ENCODE measurements at regions not wholly inside any gene's neighbourhood (a gene's known extent, or its start where the extent isn't known, plus 50 kb on each side); places are given as distances from the start of the nearest gene placed in this dataset.
A peak's percentile ranks its signal among the peaks of the same experiment; 100 is the strongest.

DNA sequence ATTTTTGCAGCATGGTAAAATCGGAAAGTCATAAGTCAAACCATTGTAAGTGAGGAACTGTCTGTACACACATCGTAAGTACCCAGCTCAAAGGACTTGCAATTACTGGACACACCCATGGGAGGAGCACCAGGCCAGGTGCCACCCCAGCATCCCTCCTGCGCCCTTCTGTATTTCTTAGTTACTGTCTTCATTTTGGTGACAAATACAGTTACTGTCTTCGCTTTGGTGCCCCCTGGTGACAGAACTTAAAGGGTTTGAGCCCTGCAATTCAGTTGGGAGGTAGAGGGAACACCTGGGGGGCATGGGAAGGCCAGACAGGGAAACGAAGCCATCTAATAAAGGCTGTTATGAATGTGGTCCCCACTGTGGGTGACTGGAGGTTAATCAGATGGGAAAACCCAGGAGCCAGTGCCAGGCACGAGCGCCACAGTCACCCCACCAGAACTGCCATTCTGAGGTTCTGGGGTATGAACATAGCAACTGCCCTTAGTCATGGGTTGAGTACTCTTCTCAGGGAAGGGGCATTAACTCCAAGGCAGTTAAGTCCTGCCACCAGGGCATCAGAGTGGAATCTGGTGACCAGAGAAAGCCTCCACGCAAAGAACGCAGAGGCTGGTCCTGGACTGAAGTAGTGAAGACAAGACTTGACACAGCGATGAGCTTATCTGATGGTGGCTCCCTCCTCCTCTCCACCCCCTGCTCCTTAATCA, 612.9 kb downstream of the PTPRU start:
- DNase-seq, result peak in 39 of 42 donors; percentile 7 to 81 (median 51)
- intact Hi-C loops (cut with DNase I), result no loop called here

DNA sequence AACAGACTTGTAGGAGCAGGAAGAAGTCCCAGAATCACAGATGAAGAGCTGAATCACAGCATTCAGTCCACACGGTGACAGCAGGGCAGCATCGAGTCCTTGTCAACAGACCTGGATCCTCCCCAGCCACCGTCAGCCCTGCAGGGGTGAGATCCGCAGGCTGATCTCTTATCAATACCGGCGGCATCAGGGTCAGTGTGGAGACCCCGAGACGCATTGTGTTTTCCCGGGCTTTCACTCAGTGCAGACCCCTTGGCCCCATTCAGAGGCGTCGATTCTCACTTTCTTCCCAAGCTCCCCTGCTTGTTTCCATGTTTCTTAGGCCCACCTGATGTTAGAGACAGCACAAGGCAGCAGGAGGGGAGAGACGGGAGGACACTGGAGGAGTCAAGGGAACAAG, 609.6 kb downstream of the PTPRU start:
- no peak for DNase-seq
- intact Hi-C loops (cut with DNase I), result no loop called here

DNA sequence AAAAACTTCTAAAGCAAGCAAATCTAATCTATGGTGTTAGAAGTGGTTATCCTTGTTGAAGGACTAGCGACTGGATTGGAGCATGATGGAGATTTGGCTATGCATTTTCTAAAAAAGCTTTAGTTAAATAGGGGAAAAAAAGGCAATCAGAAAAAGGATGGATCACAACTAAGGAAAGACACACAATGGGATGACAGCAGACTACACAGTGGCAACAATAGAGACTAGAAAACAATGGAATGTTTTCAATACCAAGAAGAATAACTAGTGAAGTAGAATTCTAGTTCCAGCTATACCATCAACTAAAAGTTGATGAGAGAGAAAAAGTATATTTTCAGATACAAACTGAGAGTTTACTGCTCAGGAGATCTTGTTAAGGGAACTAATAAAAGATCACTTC, 605.8 kb downstream of the PTPRU start:
- no peak for DNase-seq
- intact Hi-C loops (cut with DNase I), result no loop called here

DNA sequence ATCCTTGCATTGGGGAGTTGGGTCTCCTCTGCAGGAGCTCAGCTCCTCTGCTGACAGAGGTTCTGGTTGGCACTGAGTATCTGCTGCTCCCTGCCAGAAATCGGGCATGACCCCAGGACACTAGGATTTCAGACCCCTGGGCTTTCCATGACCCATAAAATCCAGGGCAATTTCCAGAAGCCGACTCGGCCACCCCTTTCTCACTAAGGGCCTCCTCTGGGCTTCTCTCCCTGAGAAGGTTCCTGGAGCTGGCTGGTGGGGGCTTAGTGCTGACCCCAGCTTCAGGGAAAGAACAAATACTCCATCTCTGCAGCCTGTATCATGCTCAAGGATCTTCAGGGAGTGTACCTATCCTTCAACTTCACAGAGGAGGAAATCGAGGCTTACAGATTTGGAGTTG, 603.4 kb downstream of the PTPRU start:
- intact Hi-C loops (cut with DNase I), result no loop called here
- DNase-seq, result peak in 1 of 42 donors; percentile 20

DNA sequence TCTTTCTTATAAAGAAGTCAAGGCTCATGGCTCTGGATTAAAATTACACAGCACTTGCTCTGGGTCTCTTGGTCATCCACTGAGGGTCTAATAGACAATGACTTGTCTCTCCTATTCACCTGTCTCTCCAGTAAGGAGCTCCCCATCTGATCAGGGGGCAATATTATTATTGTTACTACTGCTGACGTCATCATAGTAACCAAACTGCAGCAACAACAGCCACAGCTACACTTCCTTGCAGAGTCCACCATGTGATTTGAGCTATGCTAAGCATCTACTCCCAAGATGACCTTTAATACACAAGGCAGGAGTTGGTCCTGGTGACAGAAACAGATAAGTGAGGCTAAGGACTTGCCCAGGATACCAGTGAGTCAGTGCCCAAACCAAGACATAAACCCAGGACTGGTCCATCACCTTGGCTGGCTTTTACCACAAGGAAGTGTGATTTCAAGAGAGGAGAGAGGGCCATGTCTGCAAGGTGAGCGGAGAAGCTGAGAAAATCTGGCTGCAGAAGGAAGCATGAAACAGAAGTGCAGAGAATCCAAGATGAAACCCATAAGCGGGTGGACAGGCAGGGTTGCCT, 602.5 kb downstream of the PTPRU start:
- intact Hi-C loops (cut with DNase I), result no loop called here
- peak in 1 of 42 donors; percentile 2 for DNase-seq

DNA sequence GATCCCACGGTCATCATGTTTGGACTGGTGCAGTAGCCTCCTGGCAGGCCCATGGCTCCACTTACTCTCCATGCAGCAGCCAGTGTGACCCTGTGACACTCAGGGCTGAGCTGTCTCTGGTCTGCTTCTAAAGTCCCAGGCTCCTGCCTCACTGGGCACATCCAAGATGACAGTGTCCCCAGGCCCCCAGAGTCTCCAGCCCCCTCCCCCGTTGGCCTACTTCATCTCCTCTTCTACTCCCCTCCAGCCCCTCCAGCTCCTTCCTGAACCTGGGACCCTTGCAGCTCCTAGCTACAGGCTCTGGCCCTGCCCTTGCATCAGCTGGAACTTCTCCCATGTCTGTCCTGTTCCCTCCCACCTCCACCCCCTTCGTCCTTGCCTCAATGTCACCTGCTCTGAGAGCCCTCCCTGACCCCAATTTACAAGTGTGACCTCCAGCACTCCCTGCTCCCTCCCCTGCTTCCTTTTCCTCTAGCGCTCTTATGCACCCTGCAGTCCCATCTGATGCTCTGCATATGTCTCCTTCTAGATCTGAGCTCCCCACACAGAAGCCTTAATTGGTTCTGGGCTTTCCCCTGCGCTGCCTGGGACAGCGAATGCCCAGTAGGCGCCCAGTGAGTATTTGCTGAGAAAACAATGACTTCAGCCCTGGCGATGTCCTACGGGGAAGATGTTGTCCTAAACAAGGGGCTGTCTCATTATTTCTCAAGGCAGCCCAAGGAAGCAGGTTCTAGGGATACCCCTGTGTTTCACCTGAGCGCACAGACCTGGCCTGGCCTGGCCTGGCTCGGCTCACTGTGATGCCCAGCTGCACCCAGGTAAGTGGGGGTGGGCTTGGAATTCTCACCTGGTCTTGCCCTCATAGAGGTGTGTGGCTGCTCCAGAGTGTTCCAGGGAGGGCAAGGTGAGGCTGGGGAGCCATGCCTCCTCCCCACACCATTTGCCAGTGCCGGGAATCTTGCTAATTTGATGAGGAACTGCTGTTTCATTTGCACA, 600.6 kb downstream of the PTPRU start:
- peak in 1 of 42 donors; percentile 22 for DNase-seq
- intact Hi-C loops (cut with DNase I), result no loop called here

DNA sequence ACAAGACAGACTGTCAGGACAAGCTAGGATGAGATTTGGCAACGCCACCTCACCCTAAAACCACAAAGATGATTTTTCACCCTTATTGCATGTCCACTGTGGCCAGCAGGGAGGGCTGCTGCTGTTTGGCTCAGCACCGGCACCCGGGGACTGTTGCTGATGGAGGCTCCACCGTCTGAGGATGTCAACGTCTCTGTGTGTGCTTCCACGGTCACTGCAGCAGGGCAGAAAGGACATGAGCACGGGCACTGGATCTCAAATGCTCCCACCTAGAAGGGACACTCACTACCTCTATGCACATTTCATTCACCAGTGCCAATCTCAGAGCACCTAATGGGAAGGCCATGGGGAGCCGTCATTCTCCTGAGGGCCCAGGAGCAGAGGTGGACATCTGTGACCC, 599.6 kb downstream of the PTPRU start:
- intact Hi-C loops (cut with DNase I), result no loop called here
- peak in 1 of 42 donors; percentile 33 for DNase-seq

DNA sequence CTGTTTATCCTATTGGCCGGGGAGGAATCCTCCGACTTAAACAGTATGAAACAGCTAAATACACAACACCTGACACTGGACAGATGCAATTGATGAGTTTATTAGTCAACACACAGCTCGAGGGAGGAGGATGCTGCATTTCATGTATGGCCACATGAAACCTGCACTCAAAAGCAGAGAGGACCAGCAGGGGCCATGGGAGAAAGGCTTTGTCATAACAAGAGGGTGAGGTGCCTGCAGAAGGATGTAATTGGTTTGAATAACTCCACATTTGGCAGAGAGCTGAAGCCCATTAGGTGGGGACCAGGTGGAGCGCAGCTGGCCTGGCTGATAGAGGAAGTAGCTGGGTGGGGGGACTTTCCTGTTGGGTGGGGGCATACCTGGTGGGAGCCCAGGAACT, 599.1 kb downstream of the PTPRU start:
- intact Hi-C loops (cut with DNase I), result no loop called here
- DNase-seq, result peak in 1 of 42 donors; percentile 12

DNA sequence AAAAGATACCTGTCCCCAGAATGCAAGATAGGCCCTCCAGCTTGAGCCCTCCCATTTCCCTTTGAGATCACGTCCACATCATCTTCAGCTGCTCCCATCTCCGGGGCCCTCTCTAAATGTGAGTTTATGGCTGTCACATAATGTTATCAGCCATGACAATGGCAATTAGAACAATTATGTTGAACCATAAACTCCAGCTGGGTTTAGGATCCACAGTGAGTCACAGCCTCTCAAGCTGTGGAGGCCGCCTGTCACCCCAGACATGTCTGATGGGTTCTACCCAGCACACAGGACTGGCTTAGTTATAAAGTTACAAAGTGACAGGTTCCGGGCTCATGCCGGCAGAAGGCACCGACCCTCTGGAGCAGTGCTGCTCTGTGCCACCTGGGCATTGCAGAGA, 597.3 kb downstream of the PTPRU start:
- DNase-seq, result peak in 3 of 42 donors; percentile 5 to 24 (median 12)
- intact Hi-C loops (cut with DNase I), result no loop called here

DNA sequence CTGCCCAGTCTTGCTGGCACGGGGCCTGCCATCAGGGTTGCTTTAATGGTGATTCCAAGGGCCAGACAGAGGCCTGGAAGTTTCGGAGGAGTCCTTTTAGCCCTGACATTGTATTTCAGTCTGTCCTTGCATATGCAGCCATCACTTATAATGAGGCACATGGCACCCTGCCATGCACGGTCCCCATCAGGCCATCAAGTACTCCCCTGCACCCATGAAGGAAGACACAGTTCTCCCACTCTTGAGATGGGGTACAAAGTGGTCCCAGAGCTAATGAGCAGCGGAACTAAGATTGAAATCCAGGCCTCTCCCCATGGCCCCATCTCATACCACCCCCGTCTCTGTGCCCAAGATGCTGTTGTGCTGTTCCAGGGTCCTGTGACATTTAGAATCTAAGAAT, 596.6 kb downstream of the PTPRU start:
- peak in 2 of 42 donors; percentile 11 to 31 for DNase-seq
- intact Hi-C loops (cut with DNase I), result no loop called here

DNA sequence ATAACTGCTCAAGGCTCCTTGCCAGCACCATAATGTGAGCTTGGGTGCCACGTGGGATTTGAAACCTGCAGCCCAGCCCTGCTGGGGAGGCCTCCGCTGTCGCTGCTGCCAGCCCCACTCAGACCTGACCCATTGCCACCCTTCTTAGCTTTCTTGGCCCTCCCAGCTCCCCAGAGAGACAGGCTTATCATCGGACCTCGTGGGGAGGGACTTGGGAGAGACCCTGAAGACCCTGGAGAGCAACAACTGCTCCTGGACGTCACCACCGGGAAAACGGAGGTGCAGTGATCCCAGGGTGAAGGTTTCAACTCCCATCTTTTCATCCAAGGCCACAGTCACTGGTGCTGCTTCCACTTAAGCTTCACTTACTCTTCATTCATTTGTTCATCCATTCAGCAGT, 596.1 kb downstream of the PTPRU start:
- peak in 3 of 42 donors; percentile 2 to 39 (median 26) for DNase-seq
- intact Hi-C loops (cut with DNase I), result no loop called here

DNA sequence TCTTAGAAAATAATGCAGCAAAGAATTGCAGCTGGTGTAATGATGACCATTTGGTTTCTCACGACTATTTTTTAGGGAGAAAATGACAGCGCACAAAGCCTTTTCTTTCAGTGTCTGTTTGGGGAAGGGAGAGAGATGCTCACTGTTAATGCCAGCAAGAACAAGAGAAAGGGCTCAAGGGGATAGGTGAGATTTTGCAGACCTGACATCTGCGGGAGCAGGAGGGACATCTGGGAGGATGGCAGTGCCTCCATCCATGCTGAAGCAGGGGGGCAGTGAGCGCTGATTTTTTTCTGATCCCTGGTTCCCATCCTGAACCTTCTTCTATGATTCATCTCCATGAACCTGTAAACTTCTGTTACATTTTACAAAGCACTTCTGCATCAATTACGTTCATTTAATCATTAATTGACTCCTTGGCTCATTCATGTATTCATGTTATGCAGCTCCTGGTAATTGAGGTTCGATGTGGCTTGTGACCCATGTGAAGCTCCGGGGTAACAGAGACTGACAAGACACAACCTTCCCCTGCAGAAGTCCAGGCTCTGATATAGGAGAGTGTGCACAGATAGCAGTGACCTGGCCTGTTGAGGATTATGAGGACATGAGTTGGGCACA, 595.3 kb downstream of the PTPRU start:
- intact Hi-C loops (cut with DNase I), result no loop called here

DNA sequence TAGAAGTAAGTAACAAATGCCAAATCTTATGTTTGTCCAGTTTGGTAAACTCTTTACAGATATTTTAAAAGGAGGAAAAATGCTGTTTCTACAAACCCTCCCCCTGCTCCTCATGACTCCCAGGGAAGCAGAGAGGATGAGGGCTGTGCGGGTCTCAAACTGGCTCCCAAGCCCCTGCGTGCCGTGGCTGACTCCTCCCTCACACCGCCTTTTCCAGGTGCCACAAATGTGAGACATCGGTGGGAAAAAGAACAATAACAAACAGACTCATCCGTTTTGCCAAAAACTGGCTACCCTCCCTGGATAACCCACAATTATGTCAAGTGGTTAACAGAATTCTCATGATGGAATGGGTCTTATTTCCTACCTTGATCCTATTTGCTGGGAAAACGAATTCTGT, 594.6 kb downstream of the PTPRU start:
- DNase-seq, result peak in 1 of 42 donors; percentile 32
- intact Hi-C loops (cut with DNase I), result no loop called here

More for the DNA sequence above, 595.3 kb downstream of the PTPRU start:
- peak in 1 of 42 donors; percentile 25 for DNase-seq

DNA sequence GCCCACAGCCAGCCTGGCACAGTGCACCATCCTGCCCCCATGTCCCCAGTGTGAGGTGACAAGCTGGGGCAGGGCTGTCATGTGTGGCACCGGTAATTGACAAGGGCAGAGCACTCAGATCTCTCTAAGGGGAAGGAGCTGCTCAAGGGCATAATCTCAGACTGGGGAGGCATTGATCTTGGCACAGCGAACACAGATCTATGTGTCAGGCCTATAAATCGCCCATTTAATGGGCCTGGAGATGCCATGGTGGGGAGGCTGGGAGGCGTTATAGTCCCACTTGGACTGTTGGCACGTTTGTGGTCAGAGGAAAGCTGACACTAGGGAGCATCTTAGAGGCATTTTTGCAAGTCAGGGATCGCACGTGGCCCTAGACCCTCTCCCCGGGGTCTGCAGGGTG, 594.1 kb downstream of the PTPRU start:
- intact Hi-C loops (cut with DNase I), result no loop called here
- peak in 1 of 42 donors; percentile 4 for DNase-seq

DNA sequence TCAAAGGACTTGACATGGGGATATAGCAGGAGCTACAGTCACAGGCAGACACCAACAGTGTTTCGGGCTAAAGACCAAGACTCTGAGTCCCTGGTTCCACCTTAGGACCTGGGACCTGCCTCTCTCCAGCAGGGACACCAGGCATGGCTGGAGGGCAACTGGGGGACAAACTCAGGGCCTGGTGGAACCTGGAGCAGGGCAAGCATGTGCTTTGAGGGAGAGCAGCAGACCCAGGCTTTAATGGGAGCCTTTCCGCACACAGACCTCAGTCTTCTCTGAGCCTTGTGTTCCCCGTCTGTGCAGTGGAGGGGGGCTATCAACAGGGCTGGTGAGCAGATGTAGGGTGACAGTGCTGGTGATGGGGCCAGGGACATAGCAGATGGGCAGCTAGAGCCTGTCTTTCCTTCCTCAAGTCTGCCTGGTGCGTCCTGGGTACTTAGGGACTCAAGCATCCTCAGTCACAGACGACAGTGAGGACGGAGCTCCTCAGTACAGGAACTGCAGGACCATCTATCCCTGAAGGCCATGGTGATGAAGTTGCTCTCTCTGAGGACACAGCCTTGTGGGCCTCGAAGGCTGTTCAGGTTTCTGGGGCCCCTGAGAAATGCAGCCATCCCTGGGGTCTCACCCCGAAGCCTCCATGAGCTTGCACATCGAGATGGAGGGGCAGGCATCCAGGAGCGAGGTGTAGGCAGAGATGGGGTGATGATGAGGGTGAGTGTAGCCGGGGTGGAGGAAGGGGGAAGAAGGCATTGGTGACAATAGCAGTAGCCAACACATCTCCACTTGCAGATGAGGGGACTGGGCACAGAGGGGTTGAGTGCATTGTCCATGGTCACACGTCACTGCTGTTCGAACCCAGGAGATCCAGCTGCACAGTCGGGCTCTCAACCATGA, 593.4 kb downstream of the PTPRU start:
- intact Hi-C loops (cut with DNase I), result no loop called here
- DNase-seq, result peak in 1 of 42 donors; percentile 18

DNA sequence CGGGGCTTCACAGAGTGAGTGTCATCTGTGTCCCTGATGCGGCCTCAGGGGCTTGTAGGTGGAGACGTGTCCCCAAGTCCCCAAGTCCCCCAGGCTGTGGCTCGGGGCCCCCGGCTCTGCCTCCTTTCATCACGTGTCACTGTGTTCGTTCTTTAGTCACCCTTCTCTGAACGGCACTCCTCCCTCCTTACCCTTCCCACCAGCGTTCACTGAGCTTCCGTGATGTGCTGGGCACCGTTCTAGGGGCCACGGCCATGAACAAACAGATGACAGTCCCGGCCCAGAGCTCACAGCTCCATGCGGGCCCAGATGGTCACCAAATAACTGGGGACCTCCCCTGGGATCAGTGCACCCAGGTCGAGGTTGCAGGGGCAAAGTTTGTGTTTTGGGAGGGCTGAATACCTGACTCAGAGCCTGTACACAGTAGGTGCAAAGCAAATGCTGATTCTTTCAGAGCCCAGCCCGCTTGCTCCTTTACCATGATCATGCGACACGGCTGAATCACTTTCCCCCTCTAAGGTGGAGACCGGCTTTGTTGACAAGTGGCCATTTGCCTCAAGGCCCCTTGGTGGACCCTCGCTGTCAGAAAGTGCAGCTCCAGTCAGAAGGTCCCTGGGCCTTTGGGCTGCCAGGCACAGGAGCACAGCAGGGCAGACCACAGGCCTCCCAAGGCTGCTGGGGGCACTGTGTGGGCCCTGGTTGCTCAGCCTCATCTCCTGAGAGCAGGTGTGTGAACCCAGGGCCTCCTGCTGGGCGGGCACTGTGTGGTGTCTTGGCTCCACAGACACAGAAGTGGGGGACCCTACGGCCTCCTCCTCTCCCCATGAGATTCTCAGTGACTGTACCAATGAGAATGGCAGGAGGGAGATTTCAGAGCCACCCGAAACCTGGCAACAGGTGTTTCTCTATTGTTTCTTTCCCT, 592.5 kb downstream of the PTPRU start:
- intact Hi-C loops (cut with DNase I), result no loop called here
- DNase-seq, result peak in 2 of 42 donors; percentile 20 to 22

Measured in head of caudate nucleus (tissue), 42 donors.